ENCODE measurements at regions not wholly inside any gene's neighbourhood (a gene's known extent, or its start where the extent isn't known, plus 50 kb on each side); places are given as distances from the start of the nearest gene placed in this dataset.

- FAIRE-seq (no peak), ATAC-seq (no peak), DNase-seq (ENCODE audit: low read depth, low spot score) (no peak)
- RAD21 ChIA-PET (ENCODE audit: unreplicated experiment) = no interaction called here
- no peaks in the 10 kb centered on the region; the same call in 2 of the 3 replicates for H3K9me3 ChIP-seq (replicated peaks; ENCODE audit: control insufficient read depth, insufficient read depth, low read length)
- CTCF ChIA-PET = no interaction called here
- SMC1A ChIA-PET (ENCODE audit: uncharacterized antibody, unreplicated experiment) = no interaction called here
- no peaks in the 10 kb centered on the region for H3K36me3 ChIP-seq (ENCODE audit: control insufficient read depth in 2 of 2, insufficient read depth in 2 of 2, low read length in 1 of 2)
- in situ Hi-C loops (cut with MboI) (no loop called here), intact Hi-C loops (cut with micrococcal nuclease; ENCODE audit: unreplicated experiment) (no loop called here)
- BruUV-seq (replicated peaks) = no TSS peak
- H3K27ac ChIP-seq (ENCODE audit: control insufficient read depth, insufficient read depth) = no peak overlapping the region
- H3K4me1 ChIP-seq (ENCODE audit: control insufficient read depth, insufficient read depth, low read length) = peaks cover 4% of the 10 kb centered on the region; the same call in 1 of the 2 replicates
- no peaks in the 10 kb centered on the region for H4K20me1 ChIP-seq (ENCODE audit: control insufficient read depth, insufficient read depth)
- no peak overlapping the region for H2AFZ ChIP-seq (ENCODE audit: control insufficient read depth, low read depth, low read length)
- 17% methylated on average over 3 of the region's 3 CpGs for WGBS (ENCODE audit: insufficient coverage, insufficient replicate concordance, low lambda C conversion rate, missing lambda C conversion rate)
- H3K4me2 ChIP-seq (ENCODE audit: control insufficient read depth, insufficient read depth) = no peak overlapping the region
- TF ChIP-seq BCL3 (IDR thresholded peaks at IDR 0.05; ENCODE audit: borderline replicate concordance, insufficient read depth, low read depth, low read length, poor library complexity, severe bottlenecking) (no peak), TAF1 (IDR thresholded peaks at IDR 0.05; ENCODE audit: borderline replicate concordance, low read depth, low read length) (no peak), POLR2AphosphoS5 (IDR thresholded peaks at IDR 0.05; ENCODE audit: low read length) (no peak), MTA3 (IDR thresholded peaks at IDR 0.05; ENCODE audit: borderline replicate concordance, low read length) (no peak), IRF3 (IDR thresholded peaks at IDR 0.05) (no peak), USF2 (IDR thresholded peaks at IDR 0.05; ENCODE audit: borderline replicate concordance, low read depth, low read length) (no peak), CBX5 (IDR thresholded peaks at IDR 0.05; ENCODE audit: low read depth) (no peak), KLF5 (IDR thresholded peaks at IDR 0.05; ENCODE audit: partially characterized antibody) (no peak), MLLT1 (IDR thresholded peaks at IDR 0.05) (no peak), SRF (IDR thresholded peaks at IDR 0.05; ENCODE audit: low read depth in 2 of 2, low read length in 2 of 2) (no peak)
- TF ChIP-seq, protein P1, sequence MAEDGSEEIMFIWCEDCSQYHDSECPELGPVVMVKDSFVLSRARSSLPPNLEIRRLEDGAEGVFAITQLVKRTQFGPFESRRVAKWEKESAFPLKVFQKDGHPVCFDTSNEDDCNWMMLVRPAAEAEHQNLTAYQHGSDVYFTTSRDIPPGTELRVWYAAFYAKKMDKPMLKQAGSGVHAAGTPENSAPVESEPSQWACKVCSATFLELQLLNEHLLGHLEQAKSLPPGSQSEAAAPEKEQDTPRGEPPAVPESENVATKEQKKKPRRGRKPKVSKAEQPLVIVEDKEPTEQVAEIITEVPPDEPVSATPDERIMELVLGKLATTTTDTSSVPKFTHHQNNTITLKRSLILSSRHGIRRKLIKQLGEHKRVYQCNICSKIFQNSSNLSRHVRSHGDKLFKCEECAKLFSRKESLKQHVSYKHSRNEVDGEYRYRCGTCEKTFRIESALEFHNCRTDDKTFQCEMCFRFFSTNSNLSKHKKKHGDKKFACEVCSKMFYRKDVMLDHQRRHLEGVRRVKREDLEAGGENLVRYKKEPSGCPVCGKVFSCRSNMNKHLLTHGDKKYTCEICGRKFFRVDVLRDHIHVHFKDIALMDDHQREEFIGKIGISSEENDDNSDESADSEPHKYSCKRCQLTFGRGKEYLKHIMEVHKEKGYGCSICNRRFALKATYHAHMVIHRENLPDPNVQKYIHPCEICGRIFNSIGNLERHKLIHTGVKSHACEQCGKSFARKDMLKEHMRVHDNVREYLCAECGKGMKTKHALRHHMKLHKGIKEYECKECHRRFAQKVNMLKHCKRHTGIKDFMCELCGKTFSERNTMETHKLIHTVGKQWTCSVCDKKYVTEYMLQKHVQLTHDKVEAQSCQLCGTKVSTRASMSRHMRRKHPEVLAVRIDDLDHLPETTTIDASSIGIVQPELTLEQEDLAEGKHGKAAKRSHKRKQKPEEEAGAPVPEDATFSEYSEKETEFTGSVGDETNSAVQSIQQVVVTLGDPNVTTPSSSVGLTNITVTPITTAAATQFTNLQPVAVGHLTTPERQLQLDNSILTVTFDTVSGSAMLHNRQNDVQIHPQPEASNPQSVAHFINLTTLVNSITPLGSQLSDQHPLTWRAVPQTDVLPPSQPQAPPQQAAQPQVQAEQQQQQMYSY (CRISPR knock-in tag; IDR thresholded peaks at IDR 0.05) = no peak
- TF ChIP-seq, protein P2, sequence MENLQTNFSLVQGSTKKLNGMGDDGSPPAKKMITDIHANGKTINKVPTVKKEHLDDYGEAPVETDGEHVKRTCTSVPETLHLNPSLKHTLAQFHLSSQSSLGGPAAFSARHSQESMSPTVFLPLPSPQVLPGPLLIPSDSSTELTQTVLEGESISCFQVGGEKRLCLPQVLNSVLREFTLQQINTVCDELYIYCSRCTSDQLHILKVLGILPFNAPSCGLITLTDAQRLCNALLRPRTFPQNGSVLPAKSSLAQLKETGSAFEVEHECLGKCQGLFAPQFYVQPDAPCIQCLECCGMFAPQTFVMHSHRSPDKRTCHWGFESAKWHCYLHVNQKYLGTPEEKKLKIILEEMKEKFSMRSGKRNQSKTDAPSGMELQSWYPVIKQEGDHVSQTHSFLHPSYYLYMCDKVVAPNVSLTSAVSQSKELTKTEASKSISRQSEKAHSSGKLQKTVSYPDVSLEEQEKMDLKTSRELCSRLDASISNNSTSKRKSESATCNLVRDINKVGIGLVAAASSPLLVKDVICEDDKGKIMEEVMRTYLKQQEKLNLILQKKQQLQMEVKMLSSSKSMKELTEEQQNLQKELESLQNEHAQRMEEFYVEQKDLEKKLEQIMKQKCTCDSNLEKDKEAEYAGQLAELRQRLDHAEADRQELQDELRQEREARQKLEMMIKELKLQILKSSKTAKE (IDR thresholded peaks at IDR 0.05; ENCODE audit: low read depth, poor library complexity, severe bottlenecking) = no peak
- POLR2A ChIA-PET = no interaction called here
- no peak overlapping the region for H3K9ac ChIP-seq (ENCODE audit: control insufficient read depth, insufficient read depth, low read length)
- H3K79me2 ChIP-seq (ENCODE audit: control insufficient read depth, insufficient read depth, low read length) = no peaks in the 10 kb centered on the region
- no peaks in the 10 kb centered on the region for H3K27me3 ChIP-seq (replicated peaks in 1 of 2; ENCODE audit: control insufficient read depth in 2 of 2, insufficient read depth in 2 of 2, low read length in 1 of 2)
- no peak overlapping the region for H3K4me3 ChIP-seq
Measured at GRCh38 chr2:40034198-40034597, 255.1 kb upstream of the THUMPD2 start.

All from GM12878 (cell line).